ENCODE measurements at regions not wholly inside any gene's neighbourhood (a gene's known extent, or its start where the extent isn't known, plus 50 kb on each side); places are given as distances from the start of the nearest gene placed in this dataset.

DNA sequence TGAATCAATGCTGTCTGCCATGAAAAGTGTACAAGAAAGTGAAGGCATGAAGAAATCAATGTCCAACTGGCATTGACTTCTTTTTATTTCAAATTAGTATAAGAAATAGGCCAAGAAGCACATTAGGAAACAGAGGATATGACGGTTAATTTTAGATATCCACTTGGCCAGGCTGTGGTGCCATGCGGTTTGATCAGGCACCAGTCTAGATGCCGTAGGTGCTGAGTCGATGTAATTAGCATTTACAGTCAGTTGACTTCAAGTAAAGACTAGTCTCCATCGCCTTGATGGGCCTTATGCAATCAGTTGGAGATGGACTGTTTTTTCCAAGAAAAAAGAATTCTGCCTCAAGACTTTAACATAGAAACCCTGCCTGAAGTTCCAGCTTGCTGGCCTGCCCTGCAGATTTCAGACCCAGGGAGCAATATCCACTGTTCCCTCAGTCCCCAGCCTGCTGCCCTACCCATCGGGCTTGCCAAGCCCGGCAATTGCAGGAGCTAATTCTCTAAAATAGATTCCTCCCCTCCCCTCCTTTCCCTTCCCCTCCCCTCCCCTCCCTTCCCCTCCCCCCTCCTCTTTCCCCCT, 120.5 kb upstream of the PEG3 start:
- H3K4me3 ChIP-seq (ENCODE audit: low read depth, low read length): no peak overlapping the region
- TF ChIP-seq CTCF (IDR thresholded peaks at IDR 0.05; ENCODE audit: low read depth, low read length): no peak

GRCh38 chr19:56964410-56964920, 123.9 kb upstream of the PEG3 start:
- H3K4me3 ChIP-seq (ENCODE audit: low read depth, low read length): no peak overlapping the region
- no peak for TF ChIP-seq CTCF (IDR thresholded peaks at IDR 0.05; ENCODE audit: low read depth, low read length)

- no peak overlapping the region for H3K4me3 ChIP-seq (ENCODE audit: low read depth, low read length)
Observed at GRCh38 chr19:56966225-56966696, 125.7 kb upstream of the PEG3 start.

DNA sequence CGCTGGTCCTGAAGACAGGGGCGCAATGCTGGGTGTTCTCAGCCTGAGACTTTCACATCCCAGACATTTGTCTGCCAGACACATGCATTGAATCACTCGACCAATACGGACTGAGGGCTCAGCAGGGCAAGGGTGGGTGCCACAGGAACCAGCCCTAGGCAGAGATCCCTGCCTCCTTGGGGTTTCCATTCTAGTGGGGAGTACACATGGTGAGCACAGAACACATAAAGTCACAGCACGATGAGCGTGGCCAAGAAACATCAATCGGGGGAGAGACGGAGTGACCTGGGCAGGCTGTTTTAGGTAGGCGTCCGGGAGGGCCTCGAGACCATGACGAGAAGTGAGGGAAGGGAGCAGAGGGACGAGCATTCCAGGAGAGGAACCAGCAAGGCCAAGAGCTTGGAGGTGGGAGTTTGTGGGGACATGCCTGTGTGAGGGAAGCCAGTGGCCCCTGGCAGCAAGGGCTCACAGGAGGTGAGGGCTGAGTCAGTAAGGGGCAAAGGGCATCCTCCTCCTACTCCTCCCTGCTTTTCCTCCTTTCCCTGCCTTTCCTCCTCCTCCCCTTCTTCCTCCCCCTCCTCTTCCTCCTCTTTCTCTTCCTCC, 126.3 kb upstream of the PEG3 start:
- no peak for TF ChIP-seq CTCF (IDR thresholded peaks at IDR 0.05; ENCODE audit: low read depth, low read length)
- H3K4me3 ChIP-seq (ENCODE audit: low read depth, low read length): no peak overlapping the region

More at GRCh38 chr19:56966225-56966696, 125.7 kb upstream of the PEG3 start:
- no peak for TF ChIP-seq CTCF (IDR thresholded peaks at IDR 0.05; ENCODE audit: low read depth, low read length)

DNA sequence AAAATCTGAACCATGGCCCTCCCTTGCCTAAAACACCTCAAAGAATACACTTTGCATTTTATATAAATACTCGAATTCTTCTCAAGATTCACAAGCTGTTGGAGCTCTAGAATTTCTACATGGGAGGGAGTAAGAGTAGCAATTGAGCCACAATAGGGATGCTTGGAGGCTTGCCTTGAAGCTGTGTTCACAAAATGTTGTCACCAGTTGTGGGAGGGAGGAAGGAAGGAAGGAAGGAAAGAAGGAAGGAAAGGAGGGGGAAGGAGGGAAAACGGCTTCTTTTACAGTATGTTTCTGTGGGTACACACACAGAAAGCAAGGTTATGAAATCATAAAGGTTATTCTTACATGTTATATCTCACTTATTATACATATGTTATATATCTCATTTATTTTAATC, 128.6 kb upstream of the PEG3 start:
- no peak for TF ChIP-seq CTCF (IDR thresholded peaks at IDR 0.05; ENCODE audit: low read depth, low read length)
- no peak overlapping the region for H3K4me3 ChIP-seq (ENCODE audit: low read depth, low read length)

GRCh38 chr19:56969759-56970178, 129.2 kb upstream of the PEG3 start:
- TF ChIP-seq CTCF (IDR thresholded peaks at IDR 0.05; ENCODE audit: low read depth, low read length): no peak
- no peak overlapping the region for H3K4me3 ChIP-seq (ENCODE audit: low read depth, low read length)

DNA sequence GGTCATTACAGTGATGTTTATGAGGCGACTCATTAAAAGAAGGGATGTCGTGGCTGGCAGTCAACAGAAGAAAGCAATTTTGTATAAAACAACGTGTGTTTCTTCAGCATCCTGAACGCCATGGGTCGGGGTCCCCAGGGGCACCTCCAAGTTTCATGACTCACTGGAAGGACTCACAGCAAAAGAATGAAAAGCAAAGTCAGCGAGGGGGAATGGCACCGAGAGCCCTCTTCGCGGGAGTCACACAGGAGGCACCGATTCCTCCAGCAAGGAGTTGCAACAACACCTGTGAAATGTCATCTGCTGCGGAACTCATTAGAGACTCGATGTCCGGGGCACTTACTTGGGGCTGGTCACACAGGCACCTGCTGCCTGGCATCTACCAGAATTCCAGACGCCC, 130.7 kb upstream of the PEG3 start:
- TF ChIP-seq CTCF (IDR thresholded peaks at IDR 0.05; ENCODE audit: low read depth, low read length): no peak
- no peak overlapping the region for H3K4me3 ChIP-seq (ENCODE audit: low read depth, low read length)
